ENCODE measurements at regions not wholly inside any gene's neighbourhood (a gene's known extent, or its start where the extent isn't known, plus 50 kb on each side); places are given as distances from the start of the nearest gene placed in this dataset.

GRCh38 chr10:29127037-29127700 is 161.7 kb upstream of the LYZL1 start:
- TF ChIP-seq CTCF (IDR thresholded peaks at IDR 0.05) (no peak), REST (IDR thresholded peaks at IDR 0.05; ENCODE audit: insufficient read depth in 1 of 2, low read depth in 2 of 2, low read length in 1 of 2) (no peak), POLR2AphosphoS5 (IDR thresholded peaks at IDR 0.05; ENCODE audit: low read depth, low read length) (no peak), SIN3A (IDR thresholded peaks at IDR 0.05; ENCODE audit: borderline replicate concordance, insufficient read depth, low read depth, low read length) (no peak)

Data from Panc1 (cell line).